ENCODE measurements at regions not wholly inside any gene's neighbourhood (a gene's known extent, or its start where the extent isn't known, plus 50 kb on each side); places are given as distances from the start of the nearest gene placed in this dataset.

GRCh38 chrX:94414746-94415145, 740.7 kb downstream of the FAM133A start:
- no peaks in the 10 kb centered on the region for H3K36me3 Mint-ChIP-seq
- no peak overlapping the region for H3K4me3 Mint-ChIP-seq
- peaks cover 8% of the 10 kb centered on the region for H3K4me1 Mint-ChIP-seq
- no peaks in the 10 kb centered on the region for H3K27me3 Mint-ChIP-seq (ENCODE audit: low read depth)
- DNase-seq (ENCODE audit: low spot score in 2 of 2, unreplicated experiment in 2 of 2): no peak
- H3K27ac Mint-ChIP-seq: no peak overlapping the region
- no peaks in the 10 kb centered on the region for H3K9me3 Mint-ChIP-seq
- no peak for TF ChIP-seq CTCF (IDR thresholded peaks at IDR 0.05; ENCODE audit: unreplicated experiment)

- no peak overlapping the region for H3K4me3 Mint-ChIP-seq
- H3K36me3 Mint-ChIP-seq: no peaks in the 10 kb centered on the region
- TF ChIP-seq CTCF (IDR thresholded peaks at IDR 0.05; ENCODE audit: unreplicated experiment): no peak
- no peaks in the 10 kb centered on the region for H3K27me3 Mint-ChIP-seq (ENCODE audit: low read depth)
- peaks cover 20% of the 10 kb centered on the region for H3K9me3 Mint-ChIP-seq
- H3K27ac Mint-ChIP-seq: no peak overlapping the region
- H3K4me1 Mint-ChIP-seq: no peaks in the 10 kb centered on the region
- DNase-seq (ENCODE audit: low spot score in 2 of 2, unreplicated experiment in 2 of 2): no peak
These were observed 744.1 kb downstream of the FAM133A start for GRCh38 chrX:94418065-94418464.

DNA sequence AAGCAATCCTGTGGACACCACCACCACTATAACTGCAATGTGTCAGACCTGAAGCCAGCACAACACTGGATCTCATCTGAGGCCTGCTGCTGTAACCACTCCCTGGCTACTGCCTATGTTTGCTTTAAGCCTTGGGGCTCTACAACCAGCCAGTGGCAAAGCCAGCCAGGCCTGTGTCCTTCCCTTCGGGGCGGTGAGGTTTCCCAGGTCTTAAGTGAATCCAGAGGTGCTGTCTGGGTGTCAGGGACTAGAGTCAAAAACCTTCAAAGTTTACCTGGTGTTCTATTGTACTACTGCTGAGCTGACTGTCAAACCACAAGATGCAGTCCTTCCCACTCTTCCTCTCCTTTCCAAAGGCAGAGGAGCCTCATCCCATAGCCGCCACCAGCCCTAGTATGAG, 750.5 kb downstream of the FAM133A start:
- Mint-ChIP-seq H3K27me3 (ENCODE audit: low read depth) (no peaks in the 10 kb centered on the region), H3K9me3 (peaks cover 20% of the 10 kb centered on the region), H3K36me3 (no peaks in the 10 kb centered on the region), H3K4me1 (peaks cover 12% of the 10 kb centered on the region), H3K27ac (no peak overlapping the region), H3K4me3 (no peak overlapping the region)
- no peak for DNase-seq (ENCODE audit: low spot score in 2 of 2, unreplicated experiment in 2 of 2)
- no peak for TF ChIP-seq CTCF (IDR thresholded peaks at IDR 0.05; ENCODE audit: unreplicated experiment)

GRCh38 chrX:94430091-94430490, 756.1 kb downstream of the FAM133A start:
- no peak overlapping the region for H3K4me3 Mint-ChIP-seq
- H3K27me3 Mint-ChIP-seq (ENCODE audit: low read depth): no peaks in the 10 kb centered on the region
- H3K27ac Mint-ChIP-seq: no peak overlapping the region
- TF ChIP-seq CTCF (IDR thresholded peaks at IDR 0.05; ENCODE audit: unreplicated experiment): no peak
- DNase-seq (ENCODE audit: low spot score in 2 of 2, unreplicated experiment in 2 of 2): no peak
- H3K9me3 Mint-ChIP-seq: peaks cover 3% of the 10 kb centered on the region
- peaks cover 10% of the 10 kb centered on the region for H3K4me1 Mint-ChIP-seq
- no peaks in the 10 kb centered on the region for H3K36me3 Mint-ChIP-seq

DNA sequence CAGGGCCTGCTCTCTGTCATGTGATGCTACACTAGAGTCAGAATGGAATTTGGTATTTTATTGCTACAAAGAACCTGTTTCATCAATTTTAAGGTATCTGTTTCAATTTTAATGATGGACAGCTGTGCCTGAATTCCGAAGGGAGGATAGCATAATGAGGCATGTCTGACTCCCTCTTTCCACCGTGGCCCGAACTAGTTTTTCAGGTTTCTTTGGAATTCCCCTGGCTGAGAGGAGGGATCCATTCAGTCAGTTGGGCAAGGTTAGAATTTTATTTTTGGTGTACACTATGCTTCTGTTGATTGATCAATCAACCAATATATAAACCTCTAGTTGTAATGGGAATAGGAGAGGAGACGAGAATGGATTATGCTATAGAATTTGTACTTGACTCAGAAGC, 761.8 kb downstream of the FAM133A start:
- no peaks in the 10 kb centered on the region for H3K27me3 Mint-ChIP-seq (ENCODE audit: low read depth)
- H3K9me3 Mint-ChIP-seq: peaks cover 25% of the 10 kb centered on the region
- peaks cover 18% of the 10 kb centered on the region for H3K4me1 Mint-ChIP-seq
- peaks cover 5% of the 10 kb centered on the region for H3K36me3 Mint-ChIP-seq
- peak overlapping the region; percentile 86 for H3K27ac Mint-ChIP-seq
- DNase-seq (ENCODE audit: low spot score in 2 of 2, unreplicated experiment in 2 of 2): no peak
- no peak overlapping the region for H3K4me3 Mint-ChIP-seq
- no peak for TF ChIP-seq CTCF (IDR thresholded peaks at IDR 0.05; ENCODE audit: unreplicated experiment)

GRCh38 chrX:94454159-94454558, 780.2 kb downstream of the FAM133A start:
- no peaks in the 10 kb centered on the region for H3K36me3 Mint-ChIP-seq
- no peak for TF ChIP-seq CTCF (IDR thresholded peaks at IDR 0.05; ENCODE audit: unreplicated experiment)
- peaks cover 28% of the 10 kb centered on the region for H3K4me1 Mint-ChIP-seq
- no peak for DNase-seq (ENCODE audit: low spot score in 2 of 2, unreplicated experiment in 2 of 2)
- peaks cover 17% of the 10 kb centered on the region for H3K9me3 Mint-ChIP-seq
- no peak overlapping the region for H3K4me3 Mint-ChIP-seq
- H3K27me3 Mint-ChIP-seq (ENCODE audit: low read depth): no peaks in the 10 kb centered on the region
- H3K27ac Mint-ChIP-seq: peak overlapping the region; percentile 19

Measured in mesothelial cell of epicardium (in vitro differentiated cells).